ENCODE measurements at regions not wholly inside any gene's neighbourhood (a gene's known extent, or its start where the extent isn't known, plus 50 kb on each side); places are given as distances from the start of the nearest gene placed in this dataset.

DNA sequence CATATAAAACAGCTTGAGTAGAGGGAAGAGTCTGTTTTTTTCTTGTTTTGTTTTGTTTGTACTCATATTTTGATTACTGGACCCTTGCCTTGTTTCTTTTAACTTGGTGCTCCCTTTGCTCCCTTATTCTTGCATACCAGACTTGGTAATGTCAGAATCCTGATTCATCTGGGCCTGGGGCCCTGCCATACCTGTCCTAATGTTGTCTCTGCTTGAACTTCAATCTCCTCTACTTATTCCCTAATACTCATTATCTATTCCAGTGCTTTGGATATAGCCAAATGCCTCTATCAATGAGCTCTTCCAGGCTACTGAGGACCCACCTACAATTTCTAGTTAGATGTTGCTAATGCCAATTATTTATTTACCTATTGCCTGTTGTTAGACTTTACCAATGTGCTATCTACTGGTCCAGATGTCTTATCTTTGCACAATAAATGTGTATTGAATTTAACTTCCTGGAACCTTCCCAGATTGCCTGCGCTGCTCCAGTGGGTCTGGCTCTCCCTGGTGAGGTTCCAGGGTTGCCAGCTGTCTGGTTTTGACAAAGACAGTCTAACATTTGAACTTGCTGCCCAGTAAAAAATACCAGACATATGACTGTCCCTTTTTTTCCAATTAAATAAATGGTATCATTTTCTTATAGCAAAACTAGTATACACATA is 64.4 kb upstream of the ACSL4 start:
- POLR2A ChIA-PET: no interaction called here
- no peak for FAIRE-seq
- 54% methylated on average over 1 of the region's 1 CpG for WGBS (ENCODE audit: missing lambda C conversion rate)

DNA sequence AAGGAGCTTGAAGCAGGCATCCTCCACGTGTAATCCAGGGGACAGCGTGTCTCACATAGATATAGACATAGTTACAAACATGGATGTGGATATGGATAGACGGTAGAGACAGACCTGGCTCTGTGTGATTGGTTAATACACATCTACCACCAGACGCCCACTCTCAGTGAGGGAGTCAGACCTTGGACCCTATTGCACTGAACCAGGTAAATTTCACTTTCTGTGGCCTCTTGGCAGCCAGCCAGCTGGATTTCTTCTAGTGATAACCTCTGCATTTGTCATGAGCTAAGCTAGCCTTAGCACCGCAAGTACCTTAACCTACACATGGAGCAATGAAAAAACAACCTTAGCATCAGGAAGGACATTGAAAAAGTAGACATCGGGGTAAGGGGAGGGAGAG is 79.2 kb upstream of the ACSL4 start:
- Histone ChIP-seq H3K4me1 (no peaks in the 10 kb centered on the region; the same call in 2 of the 3 replicates), H3K9me3 (no peaks in the 10 kb centered on the region), H3K27ac (no peak overlapping the region), H3K4me3 (no peak overlapping the region), H3K4me2 (no peak overlapping the region)
- ATAC-seq (no peak), DNase-seq (ENCODE audit: low read depth in 1 of 2, low spot score in 1 of 2) (no peak), FAIRE-seq (no peak)
- TF ChIP-seq FOXS1 (CRISPR knock-in tag; IDR thresholded peaks at IDR 0.05): no peak
- TF ChIP-seq, protein P1, sequence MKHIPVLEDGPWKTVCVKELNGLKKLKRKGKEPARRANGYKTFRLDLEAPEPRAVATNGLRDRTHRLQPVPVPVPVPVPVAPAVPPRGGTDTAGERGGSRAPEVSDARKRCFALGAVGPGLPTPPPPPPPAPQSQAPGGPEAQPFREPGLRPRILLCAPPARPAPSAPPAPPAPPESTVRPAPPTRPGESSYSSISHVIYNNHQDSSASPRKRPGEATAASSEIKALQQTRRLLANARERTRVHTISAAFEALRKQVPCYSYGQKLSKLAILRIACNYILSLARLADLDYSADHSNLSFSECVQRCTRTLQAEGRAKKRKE (CRISPR knock-in tag; IDR thresholded peaks at IDR 0.05; ENCODE audit: low read depth): no peak
- TF ChIP-seq, protein P2, sequence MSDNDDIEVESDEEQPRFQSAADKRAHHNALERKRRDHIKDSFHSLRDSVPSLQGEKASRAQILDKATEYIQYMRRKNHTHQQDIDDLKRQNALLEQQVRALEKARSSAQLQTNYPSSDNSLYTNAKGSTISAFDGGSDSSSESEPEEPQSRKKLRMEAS (IDR thresholded peaks at IDR 0.05): no peak
- no peak for TF ChIP-seq SREBF2 (IDR thresholded peaks at IDR 0.05)
- no peak for TF ChIP-seq HEYL (CRISPR knock-in tag; IDR thresholded peaks at IDR 0.05)
- TF ChIP-seq NFE2L2 (conservative IDR thresholded peaks at IDR 0.05; ENCODE audit: low read length): no peak
- TF ChIP-seq HOXB5 (CRISPR knock-in tag; IDR thresholded peaks at IDR 0.05): no peak
- TF ChIP-seq, protein P3, sequence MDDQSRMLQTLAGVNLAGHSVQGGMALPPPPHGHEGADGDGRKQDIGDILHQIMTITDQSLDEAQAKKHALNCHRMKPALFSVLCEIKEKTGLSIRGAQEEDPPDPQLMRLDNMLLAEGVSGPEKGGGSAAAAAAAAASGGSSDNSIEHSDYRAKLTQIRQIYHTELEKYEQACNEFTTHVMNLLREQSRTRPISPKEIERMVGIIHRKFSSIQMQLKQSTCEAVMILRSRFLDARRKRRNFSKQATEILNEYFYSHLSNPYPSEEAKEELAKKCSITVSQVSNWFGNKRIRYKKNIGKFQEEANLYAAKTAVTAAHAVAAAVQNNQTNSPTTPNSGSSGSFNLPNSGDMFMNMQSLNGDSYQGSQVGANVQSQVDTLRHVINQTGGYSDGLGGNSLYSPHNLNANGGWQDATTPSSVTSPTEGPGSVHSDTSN (IDR thresholded peaks at IDR 0.05): no peak
- no peak for TF ChIP-seq HOXA7 (CRISPR knock-in tag; IDR thresholded peaks at IDR 0.05)
- no peak for TF ChIP-seq NR3C1 (IDR thresholded peaks at IDR 0.05)
- no peak for TF ChIP-seq CEBPB (IDR thresholded peaks at IDR 0.05)
- TF ChIP-seq MAZ (IDR thresholded peaks at IDR 0.05; ENCODE audit: borderline replicate concordance, low read depth, low read length): no peak
- TF ChIP-seq, protein P4, sequence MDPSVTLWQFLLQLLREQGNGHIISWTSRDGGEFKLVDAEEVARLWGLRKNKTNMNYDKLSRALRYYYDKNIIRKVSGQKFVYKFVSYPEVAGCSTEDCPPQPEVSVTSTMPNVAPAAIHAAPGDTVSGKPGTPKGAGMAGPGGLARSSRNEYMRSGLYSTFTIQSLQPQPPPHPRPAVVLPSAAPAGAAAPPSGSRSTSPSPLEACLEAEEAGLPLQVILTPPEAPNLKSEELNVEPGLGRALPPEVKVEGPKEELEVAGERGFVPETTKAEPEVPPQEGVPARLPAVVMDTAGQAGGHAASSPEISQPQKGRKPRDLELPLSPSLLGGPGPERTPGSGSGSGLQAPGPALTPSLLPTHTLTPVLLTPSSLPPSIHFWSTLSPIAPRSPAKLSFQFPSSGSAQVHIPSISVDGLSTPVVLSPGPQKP (IDR thresholded peaks at IDR 0.05; ENCODE audit: low read depth, low read length): no peak
- no peak for TF ChIP-seq MAFK (IDR thresholded peaks at IDR 0.05; ENCODE audit: partially characterized antibody)
- no peak for TF ChIP-seq EHMT2 (IDR thresholded peaks at IDR 0.05; ENCODE audit: low read depth)
- TF ChIP-seq RARB (CRISPR knock-in tag; IDR thresholded peaks at IDR 0.05): no peak
- no peak for TF ChIP-seq ZNF302 (CRISPR knock-in tag; IDR thresholded peaks at IDR 0.05)
- WGBS (ENCODE audit: missing lambda C conversion rate): 74% methylated on average over 6 of the region's 6 CpGs
- ChIA-PET CTCF (interaction anchor here (1.0 kb wide), 1 partner anchor 10 kb away, joined by 3 read pairs; no protein-coding TSS in a partner anchor), POLR2A (no interaction called here)

More for the DNA sequence above, 64.4 kb upstream of the ACSL4 start:
- ATAC-seq (no peak), DNase-seq (ENCODE audit: low read depth in 1 of 2, low spot score in 1 of 2) (no peak)
- peak overlapping the region; percentile 19; the same call in 1 of the 3 replicates for H3K4me2 ChIP-seq
- no peak overlapping the region for H3K4me3 ChIP-seq
- H3K9me3 ChIP-seq: no peaks in the 10 kb centered on the region
- no peak overlapping the region for H3K27ac ChIP-seq
- CTCF ChIA-PET: interaction anchor here (1.2 kb wide), 1 partner anchor 93 kb away, joined by 4 read pairs; no protein-coding TSS in a partner anchor
- H3K4me1 ChIP-seq: peaks cover 8% of the 10 kb centered on the region; the same call in 1 of the 3 replicates
- TF ChIP-seq, protein P3 (IDR thresholded peaks at IDR 0.05): no peak
- TF ChIP-seq CEBPB (IDR thresholded peaks at IDR 0.05) (no peak), EHF (CRISPR knock-in tag; IDR thresholded peaks at IDR 0.05) (no peak), FOSB (CRISPR knock-in tag; IDR thresholded peaks at IDR 0.05) (no peak), EP300 (IDR thresholded peaks at IDR 0.05) (no peak), NFE2L2 (conservative IDR thresholded peaks at IDR 0.05; ENCODE audit: low read length) (no peak), ZSCAN20 (CRISPR knock-in tag; IDR thresholded peaks at IDR 0.05) (no peak), RFX5 (IDR thresholded peaks at IDR 0.05) (no peak), ZFP36 (IDR thresholded peaks at IDR 0.05; ENCODE audit: borderline replicate concordance, partially characterized antibody) (no peak), ESRRA (IDR thresholded peaks at IDR 0.05; ENCODE audit: borderline replicate concordance, low read length) (no peak), KDM5A (IDR thresholded peaks at IDR 0.05) (no peak), HOXB13 (CRISPR knock-in tag; IDR thresholded peaks at IDR 0.05; ENCODE audit: low read depth) (no peak)
- TF ChIP-seq, protein P5, sequence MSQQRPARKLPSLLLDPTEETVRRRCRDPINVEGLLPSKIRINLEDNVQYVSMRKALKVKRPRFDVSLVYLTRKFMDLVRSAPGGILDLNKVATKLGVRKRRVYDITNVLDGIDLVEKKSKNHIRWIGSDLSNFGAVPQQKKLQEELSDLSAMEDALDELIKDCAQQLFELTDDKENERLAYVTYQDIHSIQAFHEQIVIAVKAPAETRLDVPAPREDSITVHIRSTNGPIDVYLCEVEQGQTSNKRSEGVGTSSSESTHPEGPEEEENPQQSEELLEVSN (IDR thresholded peaks at IDR 0.05; ENCODE audit: borderline replicate concordance, low read depth): no peak
- TF ChIP-seq, protein P6, sequence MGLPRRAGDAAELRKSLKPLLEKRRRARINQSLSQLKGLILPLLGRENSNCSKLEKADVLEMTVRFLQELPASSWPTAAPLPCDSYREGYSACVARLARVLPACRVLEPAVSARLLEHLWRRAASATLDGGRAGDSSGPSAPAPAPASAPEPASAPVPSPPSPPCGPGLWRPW (IDR thresholded peaks at IDR 0.05): no peak
- TF ChIP-seq, protein P4 (IDR thresholded peaks at IDR 0.05; ENCODE audit: low read depth, low read length): no peak
